Keratinocyte (primary cell): ENCODE measurements at regions not wholly inside any gene's neighbourhood (a gene's known extent, or its start where the extent isn't known, plus 50 kb on each side); places are given as distances from the start of the nearest gene placed in this dataset.

Experiments
- DNase-seq: peaks from one replicate; pipeline ENCODE4 v3.0.0-alpha.2; 2011; ENCODE audit warnings: low read depth, missing footprints, low spot score
- FAIRE-seq: peaks from 2 replicates; lab custom pipeline; 2011; peaks lifted over from hg19 to GRCh38; lab: Jason Lieb, UNC
- H2AFZ ChIP-seq: 2 replicates; pipeline ENCODE4 v1.6.0; 2012; ENCODE audit warnings: low read length, control low read depth, inconsistent platforms; ENCODE audit not compliant: control insufficient read depth
- H3K27ac ChIP-seq: 2 replicates; pipeline ENCODE4 v1.5.1; 2011; ENCODE audit warnings: low read length; ENCODE audit not compliant: control insufficient read depth, insufficient read depth
- H3K27me3 ChIP-seq: 3 replicates; pipeline ENCODE4 v1.6.0; 2011; ENCODE audit warnings: low read length; ENCODE audit not compliant: control insufficient read depth, insufficient read depth; ENCODE audit errors: extremely low read depth
- H3K36me3 ChIP-seq, 2 experiments: 2 replicates in 1 of 2; 3 replicates in 1 of 2; pipeline ENCODE4 v1.5.1; 2011; ENCODE audit warnings: low read length in 2 of 2, mild to moderate bottlenecking in 1 of 2; ENCODE audit not compliant: control insufficient read depth in 2 of 2, insufficient read depth in 2 of 2; ENCODE audit errors: extremely low read depth in 1 of 2
- H3K4me1 ChIP-seq: 3 replicates; pipeline ENCODE4 v1.5.1; 2011; ENCODE audit warnings: low read length; ENCODE audit not compliant: control insufficient read depth, insufficient read depth; ENCODE audit errors: extremely low read depth
- H3K4me2 ChIP-seq: 3 replicates; pipeline ENCODE4 v1.6.0; 2011; ENCODE audit warnings: low read depth, low read length; ENCODE audit not compliant: control insufficient read depth, insufficient read depth; ENCODE audit errors: extremely low read depth
- H3K4me3 ChIP-seq, 3 experiments: fragments of 200-600 bp in 1 of 3; sonication (generic) in 1 of 3; 2 replicates in 2 of 3; 3 replicates in 1 of 3; pipeline ENCODE4 v1.5.1; 2011 to 2016; ENCODE audit warnings: low read length in 3 of 3, mild to moderate bottlenecking in 3 of 3, control low read depth in 2 of 3, inconsistent platforms in 1 of 3, low read depth in 1 of 3, mixed read lengths in 1 of 3, mixed run types in 1 of 3, moderate library complexity in 1 of 3; ENCODE audit not compliant: control insufficient read depth in 2 of 3, insufficient read depth in 2 of 3; ENCODE audit errors: extremely low read depth in 1 of 3
- H3K79me2 ChIP-seq: 2 replicates; pipeline ENCODE4 v1.6.0; 2012; ENCODE audit warnings: low read length; ENCODE audit not compliant: control insufficient read depth, insufficient read depth
- H3K9ac ChIP-seq: 3 replicates; pipeline ENCODE4 v1.6.0; 2011; ENCODE audit warnings: low read length; ENCODE audit not compliant: control insufficient read depth, insufficient read depth; ENCODE audit errors: extremely low read depth
- H3K9me1 ChIP-seq: 3 replicates; pipeline ENCODE4 v1.6.0; 2011; ENCODE audit warnings: low read length; ENCODE audit not compliant: control insufficient read depth, insufficient read depth; ENCODE audit errors: extremely low read depth
- H3K9me3 ChIP-seq: 2 replicates; pipeline ENCODE4 v1.5.1; 2012; ENCODE audit warnings: low read depth, low read length; ENCODE audit not compliant: control insufficient read depth
- H4K20me1 ChIP-seq: 3 replicates; pipeline ENCODE4 v1.6.0; 2011; ENCODE audit warnings: low read length; ENCODE audit not compliant: control insufficient read depth, insufficient read depth; ENCODE audit errors: extremely low read depth
- CTCF ChIP-seq, 3 experiments: IDR thresholded peaks in 1 of 3; conservative IDR thresholded peaks in 1 of 3; optimal IDR thresholded peaks in 1 of 3; 2 replicates in 2 of 3; 3 replicates in 1 of 3; pipeline versions ENCODE3 to v1.5.1; 2011; ENCODE audit warnings: low read length in 3 of 3, mild to moderate bottlenecking in 3 of 3, moderate library complexity in 2 of 3, control low read depth in 1 of 3, inconsistent platforms in 1 of 3; ENCODE audit not compliant: insufficient read depth in 2 of 3; ENCODE audit errors: extremely low read depth in 1 of 3
- EZH2 ChIP-seq: IDR thresholded peaks from one replicate; pipeline ENCODE4 v1.6.1; 2012; ENCODE audit warnings: inconsistent platforms, mild to moderate bottlenecking, low read length, moderate library complexity
- dilution Hi-C: fragments of 300-500 bp; cut with MboI; formaldehyde crosslinking; loops from one replicate; pipeline ENCODE4 v1.7.0; 2020; ENCODE audit warnings: low sequenced_read_pairs; ENCODE audit not compliant: extremely low pct_ligation_motif_present

- H3K79me2 ChIP-seq = no peaks in the 10 kb centered on the region
- H3K27me3 ChIP-seq = no peaks in the 10 kb centered on the region
- no peaks in the 10 kb centered on the region for H3K36me3 ChIP-seq
- no peak overlapping the region for H3K9ac ChIP-seq
- no peaks in the 10 kb centered on the region for H3K9me1 ChIP-seq
- H3K27ac ChIP-seq = no peak overlapping the region
- no peaks in the 10 kb centered on the region for H3K9me3 ChIP-seq
- no peak for TF ChIP-seq CTCF (optimal IDR thresholded peaks at IDR 0.05 in 1 of 3, IDR thresholded peaks at IDR 0.05 in 1 of 3, conservative IDR thresholded peaks at IDR 0.05 in 1 of 3; ENCODE audit: extremely low read depth in 1 of 3, insufficient read depth in 2 of 3, low read length in 3 of 3)
- TF ChIP-seq EZH2 = no peak
- FAIRE-seq = no peak
- no peaks in the 10 kb centered on the region for H3K4me1 ChIP-seq
- no peak for DNase-seq
- no peak overlapping the region for H2AFZ ChIP-seq
- H4K20me1 ChIP-seq = no peaks in the 10 kb centered on the region
- dilution Hi-C loops = no loop called here
- H3K4me2 ChIP-seq = no peak overlapping the region
- no peak overlapping the region for H3K4me3 ChIP-seq
Observed at GRCh38 chr4:42277291-42277690, 120.0 kb upstream of the SHISA3 start.

GRCh38 chr4:42278709-42279324 lies 118.5 kb upstream of the SHISA3 start:
- Histone ChIP-seq H2AFZ (no peak overlapping the region), H3K9me3 (no peaks in the 10 kb centered on the region), H3K9me1 (no peaks in the 10 kb centered on the region), H3K9ac (no peak overlapping the region), H3K27me3 (no peaks in the 10 kb centered on the region), H3K4me2 (no peak overlapping the region), H3K79me2 (no peaks in the 10 kb centered on the region), H3K36me3 (no peaks in the 10 kb centered on the region), H3K4me1 (no peaks in the 10 kb centered on the region), H4K20me1 (no peaks in the 10 kb centered on the region), H3K4me3 (no peak overlapping the region), H3K27ac (no peak overlapping the region)
- no peak for TF ChIP-seq EZH2
- TF ChIP-seq CTCF (optimal IDR thresholded peaks at IDR 0.05 in 1 of 3, IDR thresholded peaks at IDR 0.05 in 1 of 3, conservative IDR thresholded peaks at IDR 0.05 in 1 of 3; ENCODE audit: extremely low read depth in 1 of 3, insufficient read depth in 2 of 3, low read length in 3 of 3) = no peak
- no peak for DNase-seq
- dilution Hi-C loops = no loop called here
- no peak for FAIRE-seq
